ENCODE measurements at regions not wholly inside any gene's neighbourhood (a gene's known extent, or its start where the extent isn't known, plus 50 kb on each side); places are given as distances from the start of the nearest gene placed in this dataset.

DNA sequence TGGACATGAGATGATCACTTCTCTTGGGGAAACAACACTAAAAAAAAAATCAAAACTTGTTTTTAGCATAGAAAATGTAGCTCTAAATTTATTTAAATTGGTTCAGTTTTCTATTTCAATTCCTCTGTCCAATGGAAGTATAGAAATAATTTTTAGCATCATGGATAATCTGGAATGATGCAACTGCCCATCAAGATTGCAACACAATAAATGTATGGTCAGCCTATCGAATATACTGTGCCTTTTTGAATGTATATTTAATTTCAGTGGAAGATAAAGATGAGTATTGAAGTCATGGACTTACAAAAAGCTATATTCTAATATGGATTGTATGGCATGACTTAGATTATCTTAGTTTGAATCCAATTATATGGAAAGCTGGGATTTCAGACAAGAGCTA, 906.7 kb downstream of the IGSF11 start:
- TF ChIP-seq, protein P1, sequence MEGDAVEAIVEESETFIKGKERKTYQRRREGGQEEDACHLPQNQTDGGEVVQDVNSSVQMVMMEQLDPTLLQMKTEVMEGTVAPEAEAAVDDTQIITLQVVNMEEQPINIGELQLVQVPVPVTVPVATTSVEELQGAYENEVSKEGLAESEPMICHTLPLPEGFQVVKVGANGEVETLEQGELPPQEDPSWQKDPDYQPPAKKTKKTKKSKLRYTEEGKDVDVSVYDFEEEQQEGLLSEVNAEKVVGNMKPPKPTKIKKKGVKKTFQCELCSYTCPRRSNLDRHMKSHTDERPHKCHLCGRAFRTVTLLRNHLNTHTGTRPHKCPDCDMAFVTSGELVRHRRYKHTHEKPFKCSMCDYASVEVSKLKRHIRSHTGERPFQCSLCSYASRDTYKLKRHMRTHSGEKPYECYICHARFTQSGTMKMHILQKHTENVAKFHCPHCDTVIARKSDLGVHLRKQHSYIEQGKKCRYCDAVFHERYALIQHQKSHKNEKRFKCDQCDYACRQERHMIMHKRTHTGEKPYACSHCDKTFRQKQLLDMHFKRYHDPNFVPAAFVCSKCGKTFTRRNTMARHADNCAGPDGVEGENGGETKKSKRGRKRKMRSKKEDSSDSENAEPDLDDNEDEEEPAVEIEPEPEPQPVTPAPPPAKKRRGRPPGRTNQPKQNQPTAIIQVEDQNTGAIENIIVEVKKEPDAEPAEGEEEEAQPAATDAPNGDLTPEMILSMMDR (conservative IDR thresholded peaks at IDR 0.05; ENCODE audit: low read depth, low read length) = no peak
- TF ChIP-seq EZH2 (IDR thresholded peaks at IDR 0.05; ENCODE audit: low read length, unreplicated experiment) (no peak), EZH2phosphoT487 (IDR thresholded peaks at IDR 0.05; ENCODE audit: borderline replicate concordance, low read length) (no peak)

Measured in PC-3 (cell line).